Inflammatory macrophage treated with lipopolysaccharide for 1 hour (primary cell): ENCODE measurements at regions not wholly inside any gene's neighbourhood (a gene's known extent, or its start where the extent isn't known, plus 50 kb on each side); places are given as distances from the start of the nearest gene placed in this dataset.
"Not testable (repeated sequence)": the region's sequence is repeated elsewhere in the genome, so short reads cannot be mapped to it uniquely, and the experiment has no call there.

Experiments used
- DNase-seq, 2 donors: peaks; one replicate each; pipeline ENCODE4 v3.0.0-alpha.2; 2020 to 2022

DNA sequence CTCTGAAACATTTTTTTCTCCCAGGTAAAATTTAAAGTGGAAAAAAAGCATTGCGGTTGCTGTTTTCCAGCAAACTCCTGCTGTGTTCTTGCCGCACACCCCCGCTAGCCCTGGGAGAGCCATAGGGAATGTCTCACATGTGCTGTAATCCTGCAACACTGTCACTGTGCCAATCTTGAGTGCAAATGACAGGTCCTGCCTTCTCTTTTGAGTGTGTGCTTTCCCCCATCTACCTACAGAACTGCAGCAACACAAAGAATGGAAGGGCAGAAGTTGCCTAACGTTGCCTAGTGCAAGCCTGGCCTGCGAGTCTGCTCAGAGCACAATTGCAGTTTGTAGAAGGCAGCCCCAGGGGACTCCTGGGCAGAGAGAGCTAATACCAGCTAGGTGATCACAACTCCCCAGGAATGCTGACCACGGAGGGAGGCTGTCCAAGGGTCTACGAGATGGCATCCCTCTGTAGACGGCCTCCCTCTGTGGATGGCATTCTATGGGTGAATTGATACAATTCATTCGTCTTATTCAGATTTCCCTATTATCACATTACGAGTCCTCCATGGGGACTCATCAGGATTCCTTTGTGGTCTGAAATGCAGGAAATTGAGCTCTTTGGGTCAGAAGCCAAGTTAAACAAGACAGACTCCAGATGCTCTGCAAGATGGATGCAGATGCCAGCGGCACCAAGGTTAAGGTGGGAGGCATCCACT lies 172.6 kb upstream of the S1PR3 start:
- DNase-seq = no peak

DNA sequence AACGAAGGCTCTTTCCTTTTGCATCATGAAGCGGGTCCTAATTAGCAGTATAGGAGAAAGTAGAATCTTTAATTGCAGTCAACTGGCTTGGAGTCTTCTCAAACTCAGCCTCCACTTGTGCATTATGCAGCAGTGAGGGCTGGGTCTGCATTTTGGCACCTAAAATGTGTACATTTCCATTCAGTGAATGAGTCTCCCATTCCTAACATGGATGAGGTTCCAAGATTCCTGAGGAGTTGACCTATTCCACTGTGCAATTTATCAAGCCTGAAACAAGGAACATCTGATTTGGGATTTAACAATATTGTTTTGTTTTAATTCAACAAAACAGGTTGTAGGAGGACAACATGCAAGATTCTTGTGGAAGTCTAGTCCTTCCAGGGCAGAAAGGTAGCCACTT lies 171.8 kb upstream of the S1PR3 start:
- no peak for DNase-seq

DNA sequence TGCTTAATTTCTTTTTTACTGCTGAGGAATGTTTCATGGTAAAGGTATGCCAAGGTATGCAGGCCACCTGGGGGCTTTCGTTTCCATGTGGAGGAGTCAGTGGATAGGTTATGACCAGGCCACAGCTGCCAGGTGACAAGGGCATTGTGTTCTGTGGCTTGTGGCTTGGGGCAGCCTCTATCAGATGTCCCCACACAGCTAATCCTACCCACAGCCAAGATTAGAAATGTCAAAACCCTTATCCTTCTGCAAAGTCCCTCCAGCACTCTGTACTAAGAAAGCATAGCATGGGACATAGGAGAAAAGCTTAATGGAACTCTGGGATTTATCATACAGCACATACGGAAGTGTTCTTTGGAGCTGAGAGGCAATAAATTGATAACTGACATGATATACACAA lies 171.2 kb upstream of the S1PR3 start:
- DNase-seq = no peak

DNA sequence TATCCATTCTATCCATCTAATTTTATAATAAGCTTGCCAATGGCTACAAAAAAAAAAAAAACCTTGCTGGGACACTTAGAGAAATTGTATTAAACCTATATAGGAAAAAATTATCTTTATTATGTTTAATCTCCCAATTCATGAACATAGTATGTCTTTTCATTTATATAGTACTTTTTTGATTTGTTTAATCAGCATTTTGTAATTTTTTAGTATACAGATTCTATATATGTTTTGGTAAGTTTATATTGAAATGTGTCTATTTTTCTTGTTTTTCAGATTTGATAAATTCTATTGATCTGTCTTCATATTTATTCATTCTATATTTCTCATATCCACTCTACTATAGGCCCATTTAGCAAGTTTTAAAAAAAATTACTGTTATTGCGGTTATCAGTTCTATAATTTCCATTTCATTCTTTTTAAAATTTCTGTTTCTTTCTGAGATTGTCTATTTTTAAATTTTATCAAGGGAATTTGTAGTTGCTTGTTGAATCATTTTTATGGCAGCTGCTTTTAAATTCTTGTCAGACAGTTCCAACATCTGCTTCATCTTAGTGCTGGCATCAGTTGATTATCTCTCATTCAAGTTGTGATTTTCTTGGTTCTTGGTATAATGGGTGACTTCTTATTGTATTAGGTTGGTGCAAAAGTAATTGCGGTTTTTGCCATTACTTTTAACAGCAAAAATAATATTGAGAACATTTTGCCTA lies 170.1 kb upstream of the S1PR3 start:
- no peak for DNase-seq

DNA sequence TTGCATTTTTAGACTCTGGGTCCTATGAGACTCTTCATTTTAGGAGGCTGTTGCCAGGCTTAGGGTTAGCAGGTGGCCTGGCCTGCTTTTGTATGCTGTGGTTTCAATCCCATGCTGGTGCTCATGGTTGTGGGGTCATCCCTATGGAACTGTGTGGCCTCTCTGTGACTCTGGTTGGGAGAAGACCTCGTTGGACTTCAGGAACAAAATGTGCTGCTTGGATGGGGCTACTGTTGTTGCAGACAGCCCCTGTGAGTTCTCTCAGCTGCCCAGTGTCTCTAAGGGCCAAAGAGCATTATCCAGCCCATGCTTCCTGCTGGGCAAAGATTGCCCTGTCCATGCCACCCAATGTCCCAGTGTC lies 169.5 kb upstream of the S1PR3 start:
- DNase-seq = no peak

DNA sequence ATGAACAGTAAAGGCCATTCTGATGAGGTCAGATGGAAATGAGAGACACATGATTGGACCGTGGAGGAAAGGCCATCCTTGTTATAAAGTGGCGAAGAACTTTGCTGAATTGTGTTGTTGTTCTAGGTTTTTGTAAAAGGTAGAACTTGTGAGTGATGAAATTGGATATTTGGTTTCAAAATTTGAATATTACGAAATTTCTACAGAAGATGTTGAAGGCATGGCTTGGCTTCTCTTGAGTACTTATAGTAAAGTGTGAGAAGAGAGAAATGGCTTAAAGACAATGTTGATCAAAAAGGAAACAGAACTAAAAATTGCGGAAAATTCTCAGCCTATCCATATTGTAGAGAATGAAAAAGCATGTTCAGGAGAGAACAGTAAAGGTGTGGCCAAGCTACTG lies 166.6 kb upstream of the S1PR3 start:
- DNase-seq = peak in 1 of 2 donors; percentile 29

DNA sequence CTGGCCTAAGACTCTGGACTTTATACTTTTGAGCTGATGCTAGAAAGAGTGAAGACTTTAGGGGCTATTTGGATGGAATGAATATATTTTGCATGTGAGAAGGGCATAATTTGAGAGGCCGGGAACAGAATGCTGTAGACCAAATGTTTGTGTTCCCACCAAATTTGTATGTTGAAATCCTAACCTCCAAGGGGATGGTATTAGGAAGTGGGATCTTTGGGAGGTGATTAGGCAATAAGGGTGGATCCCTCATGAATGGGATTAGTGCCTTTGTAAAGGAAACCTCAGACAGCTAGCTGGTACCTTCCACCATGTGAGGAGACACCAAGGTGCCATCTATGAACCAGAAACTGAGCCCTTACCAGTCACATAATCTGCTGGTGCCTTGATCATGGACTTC lies 165.1 kb upstream of the S1PR3 start:
- DNase-seq = no peak

DNA sequence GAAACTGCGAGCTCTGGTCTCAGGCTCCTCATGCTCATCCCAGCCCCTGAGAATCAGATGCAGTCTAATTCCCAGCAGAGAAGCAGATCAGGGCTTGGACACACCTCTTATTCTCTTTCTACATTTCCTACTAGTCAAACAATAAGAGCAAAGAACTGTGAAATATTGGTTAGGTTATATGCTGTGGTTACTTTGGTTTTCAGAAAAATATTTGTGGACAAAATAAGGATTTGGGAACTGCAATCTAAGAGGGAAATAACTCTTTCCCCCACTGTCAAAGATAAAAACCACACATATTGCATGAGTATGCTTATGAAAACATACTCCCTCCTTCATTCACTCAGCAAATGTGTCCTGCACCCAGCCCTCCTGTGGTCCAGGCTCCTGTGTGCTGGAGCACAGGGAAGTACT lies 164.5 kb upstream of the S1PR3 start:
- DNase-seq = no peak

DNA sequence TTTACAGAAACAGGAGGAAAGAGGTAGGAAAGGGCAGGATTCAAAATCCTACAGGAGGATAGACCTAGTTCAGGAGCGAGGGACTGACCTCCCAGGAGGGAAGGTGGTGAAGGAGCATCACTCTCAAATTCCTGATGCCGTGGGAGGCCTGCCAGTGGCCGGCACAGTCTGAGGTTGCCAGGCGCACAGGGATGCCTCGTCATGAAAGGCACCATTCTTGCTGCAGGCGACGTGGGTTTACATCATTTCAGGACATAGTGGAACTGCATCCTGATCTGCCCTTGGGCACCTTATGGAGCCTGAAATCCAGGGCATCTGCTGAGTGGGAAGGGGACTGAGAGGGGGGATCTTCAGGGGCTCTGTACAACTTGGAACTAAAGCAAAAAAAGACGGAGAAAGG lies 163.2 kb upstream of the S1PR3 start:
- no peak for DNase-seq

DNA sequence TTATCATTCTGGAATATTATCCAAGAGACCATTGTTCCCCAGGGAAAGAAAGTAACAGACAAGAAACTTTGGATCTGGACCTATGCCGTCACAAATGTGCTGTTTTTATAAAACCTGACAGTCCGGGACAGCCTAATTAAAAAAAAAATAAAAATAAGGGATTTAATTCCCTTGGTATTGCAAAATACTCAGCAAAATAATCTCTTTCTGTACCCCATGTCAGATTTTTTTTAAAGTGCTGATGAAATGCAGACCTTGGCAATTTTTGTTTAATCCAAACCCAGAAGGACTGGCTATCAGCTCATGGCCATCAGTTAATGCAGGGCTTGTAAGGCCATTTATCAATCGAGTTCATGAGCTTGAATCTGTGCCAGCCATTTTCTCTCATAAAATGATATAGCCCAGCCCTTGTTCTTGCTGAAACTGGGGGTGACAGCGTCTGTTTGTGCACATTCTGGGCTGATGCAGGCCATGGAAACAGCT lies 162.7 kb upstream of the S1PR3 start:
- DNase-seq = no peak

DNA sequence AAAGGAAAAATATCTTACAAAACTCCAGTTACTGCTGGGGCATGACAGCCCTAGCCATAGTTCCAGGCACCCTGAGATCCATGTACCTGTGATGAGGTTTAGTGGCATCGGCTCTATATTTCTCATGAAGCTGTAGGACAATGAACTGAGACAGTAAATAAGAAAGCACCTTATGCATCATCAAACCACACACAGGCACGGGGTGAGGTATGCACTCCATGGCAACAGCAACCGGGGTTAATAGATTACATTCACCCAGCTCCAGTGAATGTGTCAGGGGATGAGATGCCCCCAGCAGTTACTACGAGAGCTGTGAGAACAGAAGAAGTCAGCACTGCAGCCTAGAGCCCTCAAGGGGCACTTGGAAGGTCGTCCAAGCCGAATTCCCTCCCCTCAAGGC lies 162.0 kb upstream of the S1PR3 start:
- DNase-seq = no peak

DNA sequence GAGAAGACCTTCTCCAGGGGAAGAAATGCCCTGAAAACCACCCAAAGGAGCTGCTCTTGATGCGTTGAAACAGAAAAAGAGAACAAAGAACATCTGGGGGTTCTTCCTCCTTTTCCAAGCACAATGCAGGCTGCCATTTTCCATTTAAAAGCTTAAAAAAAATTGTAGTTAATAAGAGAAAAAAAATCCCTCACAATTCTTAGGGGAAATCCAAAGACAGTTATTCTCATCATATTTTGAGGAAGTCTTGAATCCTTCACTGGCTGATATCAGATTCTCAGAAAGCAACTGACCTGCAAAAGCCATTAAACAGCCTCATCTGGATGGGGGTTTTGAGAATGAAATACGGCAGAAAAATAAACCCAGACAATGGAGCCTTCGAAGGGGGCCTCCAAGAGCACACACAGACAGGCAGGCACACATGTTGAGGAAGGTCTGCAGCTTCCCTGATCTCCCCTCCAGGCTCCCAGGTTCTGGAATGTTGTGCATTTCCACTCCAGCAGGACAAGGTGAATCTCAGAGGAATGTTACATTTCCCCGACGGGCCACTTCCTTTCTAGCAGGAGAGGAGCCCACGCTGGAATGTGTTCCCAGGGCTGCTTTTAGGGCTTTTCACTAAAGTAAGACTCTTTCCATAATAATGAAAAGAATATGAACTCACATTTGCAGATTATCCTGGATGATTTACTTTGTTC lies 159.4 kb upstream of the S1PR3 start:
- peak; percentile 65 to 74 for DNase-seq

DNA sequence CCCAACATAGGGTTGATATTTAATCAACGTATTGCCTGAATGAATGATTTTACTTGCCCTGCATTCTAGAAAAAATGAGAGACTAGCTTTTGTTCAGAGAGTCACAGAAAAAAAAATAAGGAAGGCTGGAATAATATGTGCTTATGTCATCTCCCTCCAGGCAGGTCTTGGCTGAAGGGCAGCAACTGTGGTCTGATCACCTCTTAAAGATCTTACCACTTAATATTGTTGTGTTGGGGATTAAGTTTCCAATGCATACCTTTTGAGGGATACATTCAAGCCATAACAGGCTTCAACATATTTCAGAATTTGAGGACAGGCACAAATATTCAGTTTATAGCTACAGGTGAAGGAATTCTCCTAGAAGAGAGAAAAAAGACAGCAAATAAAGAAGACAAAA lies 157.3 kb upstream of the S1PR3 start:
- DNase-seq = no peak

DNA sequence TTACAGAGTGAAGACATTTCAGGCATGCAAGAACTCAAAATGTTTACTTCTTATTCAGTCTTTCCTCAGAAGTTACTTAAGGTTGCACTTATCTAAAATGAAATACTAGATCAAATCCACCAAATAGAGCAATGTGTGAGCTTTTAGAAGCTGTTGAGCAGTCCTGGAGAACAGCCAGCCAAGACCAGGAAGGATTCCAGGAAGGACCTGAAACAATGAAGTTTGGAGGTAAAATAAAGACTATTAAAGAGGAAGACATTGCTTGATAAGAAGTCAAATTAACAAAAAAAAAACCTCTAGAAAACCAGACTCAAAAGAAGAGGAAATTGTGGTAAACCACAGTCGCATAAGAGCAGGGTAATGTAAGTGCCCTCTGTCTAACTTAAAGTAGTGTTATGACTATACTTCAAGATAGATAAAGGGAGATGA lies 156.2 kb upstream of the S1PR3 start:
- DNase-seq = peak; percentile 43 to 60

DNA sequence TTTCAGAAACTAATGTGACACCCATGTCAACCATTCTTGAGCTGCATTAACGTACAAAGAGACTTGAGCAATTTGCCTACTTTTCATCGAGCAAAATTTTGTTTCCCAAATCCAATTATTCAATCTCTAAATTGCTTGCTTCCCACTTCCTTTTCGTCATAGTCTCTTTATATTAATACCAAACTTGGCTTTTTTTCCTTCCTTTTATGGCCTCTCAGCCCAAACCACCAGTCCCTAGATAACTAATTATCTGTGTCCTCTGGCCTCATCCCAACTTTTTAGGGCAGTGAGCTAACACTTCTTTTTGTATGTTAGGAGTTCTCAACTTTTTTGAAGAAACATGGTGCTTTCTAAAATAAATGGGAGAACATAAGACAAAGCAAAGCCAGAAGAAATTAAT lies 155.5 kb upstream of the S1PR3 start:
- no peak for DNase-seq

DNA sequence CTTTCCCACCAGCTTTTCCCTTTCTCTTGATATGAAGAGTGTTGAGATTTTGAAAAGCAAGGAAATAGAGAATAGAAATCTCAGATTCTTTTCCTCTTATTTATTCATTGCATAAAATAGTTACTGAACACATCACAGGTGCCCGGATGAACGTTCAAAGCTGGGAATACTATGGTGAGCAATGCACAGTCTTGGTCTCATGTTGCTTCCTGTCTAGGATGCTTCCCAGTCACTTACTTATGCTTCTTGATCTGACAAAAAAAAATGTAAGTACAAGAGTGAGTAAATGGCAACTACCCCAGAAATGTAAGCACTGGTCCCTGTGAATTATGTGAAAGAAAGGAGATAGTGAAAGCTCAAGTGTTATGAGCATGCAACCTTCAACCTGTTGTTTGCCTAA lies 153.5 kb upstream of the S1PR3 start:
- DNase-seq = no peak

DNA sequence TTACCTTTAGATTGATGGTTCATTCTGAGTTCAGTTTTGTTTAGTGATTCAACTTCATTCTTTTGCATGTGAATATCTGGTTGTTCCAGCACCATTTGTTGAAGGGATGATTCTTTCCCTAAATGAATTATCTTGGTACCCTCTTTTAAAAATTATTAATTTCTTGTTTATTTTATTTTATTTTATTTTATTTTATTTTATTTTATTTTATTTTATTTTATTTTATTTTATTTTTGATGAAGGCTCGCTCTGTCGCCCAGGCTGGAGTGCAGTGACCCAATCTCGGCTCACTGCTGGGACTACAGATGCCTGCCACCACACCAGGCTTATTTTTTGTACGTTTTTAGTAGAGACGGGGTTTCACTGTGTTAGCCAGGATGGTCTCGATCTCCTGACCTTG lies 141.4 kb upstream of the S1PR3 start:
- DNase-seq = not testable (repeated sequence)

DNA sequence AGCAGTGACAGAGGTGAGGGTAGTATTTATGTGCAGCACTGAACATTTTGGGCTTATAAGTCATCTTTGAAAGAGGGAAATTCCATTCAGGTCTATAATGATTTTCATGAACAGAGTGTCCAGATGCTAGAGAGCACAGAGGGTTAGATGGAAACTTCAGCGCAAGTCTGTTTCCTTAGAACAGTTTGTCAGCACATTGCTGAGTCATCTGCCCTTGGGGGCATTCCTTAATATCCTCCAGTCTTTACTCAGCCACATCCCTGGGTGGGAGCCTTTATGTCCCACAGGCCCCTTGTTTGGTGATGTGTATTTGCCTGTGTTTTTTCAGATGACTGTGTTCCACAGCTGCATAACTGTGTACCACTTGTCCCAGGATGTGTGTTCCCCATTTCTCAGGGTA lies 138.5 kb upstream of the S1PR3 start:
- no peak for DNase-seq

DNA sequence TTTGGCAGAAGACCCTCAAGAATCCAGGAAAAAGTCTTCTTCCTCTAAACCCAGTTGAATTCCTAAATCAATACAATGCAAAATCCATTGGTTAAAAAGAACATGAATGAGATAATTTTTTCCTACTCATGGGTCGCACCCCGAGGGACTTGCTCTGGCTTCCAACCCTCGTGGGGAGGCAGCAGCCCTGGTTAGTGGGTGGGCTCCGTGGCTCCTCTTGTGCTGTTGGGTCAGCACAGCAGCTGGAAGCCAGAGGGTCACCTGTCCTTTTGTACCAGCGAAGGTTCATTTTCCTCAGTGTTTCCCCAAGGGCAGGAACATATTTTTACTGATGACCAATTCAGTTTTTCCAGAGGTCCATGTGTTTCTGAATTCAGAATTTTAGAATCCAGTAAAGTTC lies 120.6 kb upstream of the S1PR3 start:
- DNase-seq = no peak

DNA sequence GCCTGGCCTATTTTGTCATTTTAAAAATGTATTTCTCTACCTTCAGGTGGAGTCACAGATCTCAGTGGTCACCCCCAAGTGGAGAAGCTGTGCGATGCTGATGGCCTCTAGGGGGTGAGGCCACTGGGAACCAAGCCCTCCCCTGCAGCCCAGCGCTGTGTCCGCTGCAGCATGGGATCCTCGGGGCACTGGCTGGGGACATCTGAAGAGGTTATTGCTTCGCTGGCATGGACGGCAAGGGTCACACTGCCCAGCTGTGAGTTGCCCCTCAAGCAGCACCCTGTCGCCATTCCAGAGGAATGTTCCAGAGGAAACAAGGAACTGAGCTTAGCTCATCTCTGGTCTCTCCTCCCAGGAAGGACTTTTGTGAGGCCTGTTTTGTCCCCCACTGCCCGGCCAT lies 119.6 kb upstream of the S1PR3 start:
- no peak for DNase-seq

DNA sequence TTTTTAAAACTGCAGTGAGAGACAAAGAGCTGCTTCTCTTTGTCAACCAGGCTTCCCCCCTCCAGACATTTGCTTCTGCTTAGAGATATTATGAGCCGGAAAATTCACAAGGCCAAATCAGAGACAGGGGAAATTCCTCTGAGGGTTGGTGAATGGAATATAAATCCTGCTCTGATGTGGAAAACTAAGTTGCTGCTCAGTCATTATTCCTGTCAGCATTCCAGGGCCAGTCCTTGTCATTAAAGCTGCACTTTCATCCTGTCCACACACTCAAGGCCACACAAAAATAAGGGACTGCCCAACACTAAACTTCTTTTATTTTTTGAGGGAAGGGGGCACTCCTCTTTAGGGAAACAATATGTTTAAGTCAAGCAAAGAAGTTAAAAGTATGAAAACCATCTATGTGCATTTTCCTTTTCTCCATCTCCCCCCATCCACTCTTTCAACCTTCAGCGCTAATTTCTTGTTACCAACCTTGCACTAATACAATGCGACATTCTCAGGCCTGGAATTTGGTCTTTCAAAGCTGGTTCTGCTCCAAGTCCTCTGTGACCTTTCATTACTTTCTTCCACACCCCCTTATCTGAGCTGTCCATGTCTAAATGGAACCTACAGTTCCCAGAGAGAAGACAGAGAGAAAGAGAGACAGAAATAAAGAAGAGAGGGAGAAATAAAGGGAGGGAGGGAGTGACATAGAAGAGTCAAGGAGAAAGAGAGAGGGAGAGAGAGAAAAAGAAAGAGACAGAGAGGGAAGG lies 118.9 kb upstream of the S1PR3 start:
- DNase-seq = no peak

DNA sequence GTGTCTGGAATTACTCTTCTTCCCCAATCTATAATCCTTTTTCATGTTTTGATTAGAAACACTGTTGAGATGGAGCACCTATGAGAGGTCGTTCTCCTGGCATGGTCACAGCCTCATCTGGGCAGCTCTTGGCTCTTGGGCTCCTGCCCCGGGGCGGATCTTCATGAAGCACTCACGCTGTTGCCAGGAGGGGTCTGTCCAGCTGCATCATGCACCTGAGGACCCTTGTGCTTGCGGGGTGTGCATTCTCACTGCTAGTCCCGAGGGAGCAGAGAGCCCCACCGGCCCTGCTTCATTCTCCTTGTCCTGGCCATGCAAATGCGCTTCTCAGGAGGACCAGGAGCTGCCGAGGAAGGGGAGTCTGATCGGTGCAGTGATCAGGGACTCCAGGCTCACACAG lies 117.6 kb upstream of the S1PR3 start:
- no peak for DNase-seq

DNA sequence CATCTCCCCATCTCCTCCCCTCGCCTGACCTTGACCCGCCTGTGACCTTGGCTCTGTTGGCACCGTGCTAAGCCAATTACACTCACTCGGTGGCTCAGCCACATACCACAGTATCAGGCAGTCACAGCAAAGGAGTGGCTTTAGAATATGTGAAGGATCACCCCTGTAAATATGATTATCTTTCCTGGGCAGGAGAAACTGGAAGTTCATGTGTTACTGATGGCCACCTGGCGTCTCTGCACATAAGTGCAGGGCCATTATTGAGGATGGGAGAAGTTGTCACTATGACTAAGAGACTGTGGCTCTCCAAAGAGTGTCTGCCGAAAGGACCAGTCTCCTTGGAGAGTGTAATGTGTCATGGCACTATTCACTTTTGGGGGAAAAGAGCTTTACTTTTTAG lies 116.9 kb upstream of the S1PR3 start:
- no peak for DNase-seq
